Neuronal stem cell (in vitro differentiated cells): ENCODE measurements at regions not wholly inside any gene's neighbourhood (a gene's known extent, or its start where the extent isn't known, plus 50 kb on each side); places are given as distances from the start of the nearest gene placed in this dataset.
A peak's percentile ranks its signal among the peaks of the same experiment; 100 is the strongest.

Experiments
- DNase-seq: peaks from one replicate; pipeline ENCODE4 v3.0.0-alpha.2; 2013; ENCODE audit warnings: low spot score
- H2AFZ ChIP-seq: one replicate; pipeline ENCODE4 v1.6.1; 2013; ENCODE audit warnings: mild to moderate bottlenecking, low read length, inconsistent platforms
- H2AK5ac ChIP-seq: 2 replicates; pipeline ENCODE4 v1.6.1; 2013; ENCODE audit warnings: low read depth, mild to moderate bottlenecking, inconsistent platforms, low read length, moderate library complexity, mixed read lengths
- H2BK120ac ChIP-seq: 2 replicates; pipeline ENCODE4 v1.6.1; 2013; ENCODE audit warnings: low read depth, mild to moderate bottlenecking, inconsistent platforms, low read length, moderate library complexity, mixed read lengths
- H2BK12ac ChIP-seq: one replicate; pipeline ENCODE4 v1.6.1; 2013; ENCODE audit warnings: low read length, inconsistent platforms
- H2BK15ac ChIP-seq: 2 replicates; pipeline ENCODE4 v1.6.1; 2013; ENCODE audit warnings: mild to moderate bottlenecking, low read length, inconsistent platforms, mixed read lengths
- H2BK5ac ChIP-seq: one replicate; pipeline ENCODE4 v1.6.1; 2013; ENCODE audit warnings: inconsistent platforms, mild to moderate bottlenecking, low read length, moderate library complexity
- H3K14ac ChIP-seq: one replicate; pipeline ENCODE4 v1.6.1; 2013; ENCODE audit warnings: low read length, inconsistent platforms
- H3K18ac ChIP-seq: 2 replicates; pipeline ENCODE4 v1.6.1; 2013; ENCODE audit warnings: low read length, inconsistent platforms
- H3K23ac ChIP-seq: 2 replicates; pipeline ENCODE4 v1.6.1; 2013; ENCODE audit warnings: low read depth, mild to moderate bottlenecking, mixed read lengths, low read length, inconsistent platforms; ENCODE audit not compliant: poor library complexity
- H3K27ac ChIP-seq: replicated peaks from 3 replicates; pipeline ENCODE4 v1.5.1; 2013; ENCODE audit warnings: low read length, inconsistent platforms
- H3K27me3 ChIP-seq, 3 experiments: 2 replicates each; pipeline ENCODE4 v1.6.1; 2013; ENCODE audit warnings: low read length in 3 of 3, mild to moderate bottlenecking in 2 of 3, inconsistent platforms in 1 of 3, low read depth in 1 of 3, mixed read lengths in 1 of 3, moderate library complexity in 1 of 3; ENCODE audit not compliant: control insufficient read depth in 3 of 3, insufficient read depth in 3 of 3
- H3K36me3 ChIP-seq, 2 donors: replicated peaks in 1 of 2; 2 replicates each; pipeline ENCODE4 v1.6.1; 2013; ENCODE audit warnings: low read length in 2 of 2; ENCODE audit not compliant: control insufficient read depth in 2 of 2, insufficient read depth in 2 of 2
- H3K4ac ChIP-seq: 2 replicates; pipeline ENCODE4 v1.6.1; 2013; ENCODE audit warnings: inconsistent platforms, mild to moderate bottlenecking, low read length, moderate library complexity
- H3K4me1 ChIP-seq, 2 donors: 1 replicate in 1 of 2; 2 replicates in 1 of 2; pipeline ENCODE4 v1.6.1; 2013; ENCODE audit warnings: low read length in 2 of 2, low read depth in 1 of 2; ENCODE audit not compliant: control insufficient read depth in 2 of 2, insufficient read depth in 1 of 2
- H3K4me2 ChIP-seq: one replicate; pipeline ENCODE4 v1.6.1; 2013; ENCODE audit warnings: mild to moderate bottlenecking, low read length, inconsistent platforms; ENCODE audit not compliant: insufficient read depth, poor library complexity, severe bottlenecking
- H3K4me3 ChIP-seq, 2 donors: 2 replicates each; pipeline ENCODE4 v1.5.1; 2013; ENCODE audit warnings: low read length in 2 of 2, mild to moderate bottlenecking in 2 of 2, inconsistent platforms in 1 of 2, moderate library complexity in 1 of 2
- H3K79me1 ChIP-seq: one replicate; pipeline ENCODE4 v1.6.1; 2013; ENCODE audit warnings: low read depth, mild to moderate bottlenecking, inconsistent platforms, low read length, moderate library complexity
- H3K9ac ChIP-seq: one replicate; pipeline ENCODE4 v1.6.1; 2013; ENCODE audit warnings: mild to moderate bottlenecking, low read depth, low read length, inconsistent platforms; ENCODE audit not compliant: poor library complexity
- H3K9me3 ChIP-seq, 2 donors: replicated peaks in 1 of 2; 2 replicates each; pipeline versions ENCODE3 to v1.6.1; 2013; ENCODE audit warnings: low read length in 2 of 2, mild to moderate bottlenecking in 2 of 2, inconsistent platforms in 1 of 2, low read depth in 1 of 2, mixed read lengths in 1 of 2, moderate library complexity in 1 of 2; ENCODE audit not compliant: control insufficient read depth in 2 of 2, insufficient read depth in 1 of 2
- H4K8ac ChIP-seq: one replicate; pipeline ENCODE4 v1.6.1; 2013; ENCODE audit warnings: low read depth, mild to moderate bottlenecking, inconsistent platforms, low read length, moderate library complexity
- H4K91ac ChIP-seq: one replicate; pipeline ENCODE4 v1.6.1; 2013; ENCODE audit warnings: low read length, low read depth, mild to moderate bottlenecking, inconsistent platforms; ENCODE audit not compliant: poor library complexity
- WGBS, 2 donors: extraction: QIAGEN DNeasy Blood & Tissue Kit; methylation state at CpG; one replicate each; pipeline ENCODE4 v1.1.7; 2013; ENCODE audit warnings: missing lambda C conversion rate in 2 of 2, mixed read lengths in 1 of 2; ENCODE audit not compliant: insufficient read length in 2 of 2, insufficient replicate concordance in 1 of 2; ENCODE audit errors: extremely low coverage in 2 of 2; 5-methylcytosine and 5-hydroxymethylcytosine counted together

DNA sequence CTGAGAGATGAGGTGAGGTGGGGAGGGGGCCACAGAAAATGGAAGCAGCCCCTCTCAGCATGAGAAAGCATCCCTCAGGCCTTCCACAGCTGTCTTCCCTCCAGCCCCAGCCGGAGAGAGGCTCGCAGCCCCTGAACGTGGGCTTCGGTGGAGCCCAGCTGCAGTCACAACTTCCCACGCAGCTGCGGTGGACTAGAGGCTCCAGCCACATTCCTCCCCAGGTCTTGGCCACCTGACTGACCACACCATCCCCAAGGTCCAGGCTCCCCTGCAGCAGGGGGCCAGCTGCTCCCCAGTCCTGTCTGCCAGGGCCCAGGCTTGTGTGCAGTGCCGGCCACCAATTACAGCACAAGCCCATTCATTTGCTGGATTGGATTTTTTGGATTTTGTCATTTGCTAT lies 212.3 kb upstream of the BCOR start:
- no peak for DNase-seq
- no peak overlapping the region for H3K9ac ChIP-seq
- peaks cover 0 to 3% (median 0%) of the 10 kb centered on the region in 3 experiments for H3K27me3 ChIP-seq
- no peak overlapping the region for H3K23ac ChIP-seq
- H3K9me3 ChIP-seq, result no peaks in the 10 kb centered on the region
- no CpG with 5 or more reads among the region's 7 CpGs for WGBS, 2 donors
- H4K91ac ChIP-seq, result no peak overlapping the region
- no peak overlapping the region for H2AFZ ChIP-seq
- H3K18ac ChIP-seq, result peak overlapping the region; percentile 44
- H2BK120ac ChIP-seq, result no peak overlapping the region
- no peaks in the 10 kb centered on the region for H3K36me3 ChIP-seq
- H2BK12ac ChIP-seq, result no peak overlapping the region
- no peak overlapping the region for H2AK5ac ChIP-seq
- H3K14ac ChIP-seq, result no peak overlapping the region
- H3K4me1 ChIP-seq, result no peaks in the 10 kb centered on the region
- no peaks in the 10 kb centered on the region for H3K79me1 ChIP-seq
- no peak overlapping the region for H3K4me2 ChIP-seq
- H3K4me3 ChIP-seq, result no peak overlapping the region
- no peak overlapping the region for H4K8ac ChIP-seq
- H2BK15ac ChIP-seq, result no peak overlapping the region
- no peak overlapping the region for H2BK5ac ChIP-seq
- H3K4ac ChIP-seq, result no peak overlapping the region
- no peak overlapping the region for H3K27ac ChIP-seq

GRCh38 chrX:40307871-40308270 lies 210.1 kb upstream of the BCOR start:
- no peak overlapping the region for H3K14ac ChIP-seq
- H2AK5ac ChIP-seq, result no peak overlapping the region
- H2BK5ac ChIP-seq, result no peak overlapping the region
- H2BK120ac ChIP-seq, result no peak overlapping the region
- no peak overlapping the region for H4K91ac ChIP-seq
- H3K27me3 ChIP-seq, result peaks cover 0 to 3% (median 0%) of the 10 kb centered on the region in 3 experiments
- no peak overlapping the region for H4K8ac ChIP-seq
- no peak overlapping the region for H3K23ac ChIP-seq
- no peak overlapping the region for H2BK12ac ChIP-seq
- no peak for DNase-seq
- no peak overlapping the region for H3K4ac ChIP-seq
- no peaks in the 10 kb centered on the region for H3K36me3 ChIP-seq
- H3K4me3 ChIP-seq, result no peak overlapping the region
- H3K4me2 ChIP-seq, result no peak overlapping the region
- H3K79me1 ChIP-seq, result no peaks in the 10 kb centered on the region
- no peak overlapping the region for H3K18ac ChIP-seq
- no CpG with 5 or more reads among the region's 13 CpGs for WGBS, 2 donors
- peaks cover 0 to 2% of the 10 kb centered on the region in 2 donors for H3K4me1 ChIP-seq
- no peak overlapping the region for H3K27ac ChIP-seq
- no peak overlapping the region for H2AFZ ChIP-seq
- H3K9me3 ChIP-seq, result no peaks in the 10 kb centered on the region
- H2BK15ac ChIP-seq, result no peak overlapping the region
- no peak overlapping the region for H3K9ac ChIP-seq

GRCh38 chrX:40304115-40304514 lies 206.4 kb upstream of the BCOR start:
- Histone ChIP-seq H3K4me1 (peaks cover 0 to 4% of the 10 kb centered on the region in 2 donors), H3K23ac (no peak overlapping the region), H2BK15ac (no peak overlapping the region), H3K4me2 (no peak overlapping the region), H3K14ac (no peak overlapping the region), H3K4ac (no peak overlapping the region), H4K91ac (no peak overlapping the region), H3K9ac (no peak overlapping the region), H3K4me3 (no peak overlapping the region), H3K79me1 (no peaks in the 10 kb centered on the region), H2AK5ac (no peak overlapping the region), H3K9me3 (no peaks in the 10 kb centered on the region), H2BK120ac (no peak overlapping the region), H2AFZ (no peak overlapping the region), H3K18ac (no peak overlapping the region), H3K27me3 (peaks cover 0 to 7% (median 0%) of the 10 kb centered on the region in 3 experiments), H3K36me3 (no peaks in the 10 kb centered on the region), H2BK12ac (no peak overlapping the region), H4K8ac (no peak overlapping the region), H2BK5ac (no peak overlapping the region), H3K27ac (no peak overlapping the region)
- WGBS, 2 donors, result no CpG with 5 or more reads among the region's 2 CpGs
- no peak for DNase-seq

- WGBS, 2 donors, result no CpG with 5 or more reads among the region's 4 CpGs
- Histone ChIP-seq H2BK5ac (no peak overlapping the region), H3K4me2 (no peak overlapping the region), H3K4me1 (peaks cover 0 to 7% of the 10 kb centered on the region in 2 donors), H4K8ac (no peak overlapping the region), H3K79me1 (no peaks in the 10 kb centered on the region), H3K18ac (no peak overlapping the region), H2BK12ac (no peak overlapping the region), H2BK120ac (no peak overlapping the region), H3K14ac (no peak overlapping the region), H3K23ac (no peak overlapping the region), H3K4me3 (no peak overlapping the region), H2AFZ (no peak overlapping the region), H3K27ac (no peak overlapping the region), H3K9ac (no peak overlapping the region), H2BK15ac (no peak overlapping the region), H4K91ac (no peak overlapping the region), H3K4ac (no peak overlapping the region), H2AK5ac (no peak overlapping the region), H3K9me3 (no peaks in the 10 kb centered on the region), H3K36me3 (no peaks in the 10 kb centered on the region), H3K27me3 (peaks cover 0 to 7% (median 0%) of the 10 kb centered on the region in 3 experiments)
- DNase-seq, result no peak
These were observed 205.7 kb upstream of the BCOR start for GRCh38 chrX:40303256-40304077.
